ENCODE measurements at regions not wholly inside any gene's neighbourhood (a gene's known extent, or its start where the extent isn't known, plus 50 kb on each side); places are given as distances from the start of the nearest gene placed in this dataset.

- POLR2A ChIA-PET (ENCODE audit: low non-redundant PET): no interaction called here
- no peak for DNase-seq (ENCODE audit: low spot score)
- CTCF ChIA-PET: no interaction called here
- no peak for TF ChIP-seq CTCF (conservative IDR thresholded peaks at IDR 0.05; ENCODE audit: low read depth)
- no peak overlapping the region for H3K27ac ChIP-seq
Observed at GRCh38 chr5:89706731-89707130, 702.8 kb downstream of the CETN3 start.

- no peak for DNase-seq (ENCODE audit: low spot score)
- ChIA-PET POLR2A (ENCODE audit: low non-redundant PET) (no interaction called here), CTCF (interaction anchor here (0.6 to 1.1 kb wide), 3 partner anchors 190 to 244 kb away, joined by 3 to 4 read pairs (median 4); no protein-coding TSS in a partner anchor)
- no peak overlapping the region for H3K27ac ChIP-seq
- no peak for TF ChIP-seq CTCF (conservative IDR thresholded peaks at IDR 0.05; ENCODE audit: low read depth)
Observed at GRCh38 chr5:89703817-89704216, 705.7 kb downstream of the CETN3 start.

DNA sequence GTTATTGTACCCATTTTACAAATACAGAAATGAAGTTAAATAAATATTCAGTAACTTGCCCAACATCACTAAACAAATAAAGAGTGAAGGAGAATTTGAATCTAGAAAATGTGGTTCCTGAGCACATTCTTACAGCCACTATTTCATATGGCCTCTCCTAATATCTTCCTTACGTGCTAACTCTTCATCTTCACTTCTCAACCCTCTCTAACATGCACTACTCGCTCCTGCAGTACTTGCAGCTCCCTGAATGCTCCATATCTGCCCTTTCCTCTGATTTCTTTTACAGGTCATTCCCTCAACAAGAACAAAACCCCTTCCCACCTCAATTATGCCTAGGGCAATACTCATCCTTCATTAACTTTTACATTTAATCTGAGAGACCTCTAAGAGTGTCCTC, 711.5 kb downstream of the CETN3 start:
- ChIA-PET CTCF (no interaction called here), POLR2A (ENCODE audit: low non-redundant PET) (no interaction called here)
- TF ChIP-seq CTCF (conservative IDR thresholded peaks at IDR 0.05; ENCODE audit: low read depth): no peak
- no peak for DNase-seq (ENCODE audit: low spot score)
- H3K27ac ChIP-seq: no peak overlapping the region

DNA sequence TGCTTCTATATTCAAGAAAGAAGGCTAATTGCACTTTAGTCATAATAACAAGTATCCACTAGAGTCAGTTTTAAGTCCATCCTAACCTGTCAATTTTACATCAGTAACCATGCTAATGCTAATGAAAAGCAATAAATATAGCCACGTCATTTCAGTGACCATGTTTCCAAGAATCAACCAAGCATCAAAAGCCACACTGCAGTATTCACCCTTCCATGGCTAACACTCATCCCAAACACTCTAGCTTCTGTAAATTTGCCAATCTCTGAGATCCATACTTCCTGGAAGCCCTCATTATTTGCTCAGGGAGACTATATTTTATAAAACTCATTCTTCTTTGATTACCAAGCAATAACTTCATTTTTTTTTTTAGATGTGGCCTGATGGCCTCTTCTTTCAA, 712.0 kb downstream of the CETN3 start:
- H3K27ac ChIP-seq: no peak overlapping the region
- no peak for TF ChIP-seq CTCF (conservative IDR thresholded peaks at IDR 0.05; ENCODE audit: low read depth)
- no peak for DNase-seq (ENCODE audit: low spot score)
- CTCF ChIA-PET: no interaction called here
- POLR2A ChIA-PET (ENCODE audit: low non-redundant PET): no interaction called here

- H3K27ac ChIP-seq: no peak overlapping the region
- TF ChIP-seq CTCF (conservative IDR thresholded peaks at IDR 0.05; ENCODE audit: low read depth): no peak
- no peak for DNase-seq (ENCODE audit: low spot score)
- ChIA-PET CTCF (no interaction called here), POLR2A (ENCODE audit: low non-redundant PET) (no interaction called here)
Observed at GRCh38 chr5:89695371-89695770, 714.2 kb downstream of the CETN3 start.

- no peak for TF ChIP-seq CTCF (conservative IDR thresholded peaks at IDR 0.05; ENCODE audit: low read depth)
- CTCF ChIA-PET: no interaction called here
- no peak for DNase-seq (ENCODE audit: low spot score)
- POLR2A ChIA-PET (ENCODE audit: low non-redundant PET): no interaction called here
- H3K27ac ChIP-seq: no peak overlapping the region
Observed at GRCh38 chr5:89694026-89694550, 715.5 kb downstream of the CETN3 start.

- ChIA-PET POLR2A (ENCODE audit: low non-redundant PET) (no interaction called here), CTCF (interaction anchor here (0.5 kb wide), 1 partner anchor 92 kb away, joined by 3 read pairs; no protein-coding TSS in a partner anchor)
- no peak overlapping the region for H3K27ac ChIP-seq
- DNase-seq (ENCODE audit: low spot score): no peak
- no peak for TF ChIP-seq CTCF (conservative IDR thresholded peaks at IDR 0.05; ENCODE audit: low read depth)
Observed at GRCh38 chr5:89690331-89690730, 719.2 kb downstream of the CETN3 start.
